G401 (cell line): ENCODE measurements at regions not wholly inside any gene's neighbourhood (a gene's known extent, or its start where the extent isn't known, plus 50 kb on each side); places are given as distances from the start of the nearest gene placed in this dataset.

Experiments
- DNase-seq: peaks from one replicate; pipeline ENCODE4 v3.0.0-alpha.2; 2015; ENCODE audit warnings: low spot score
- in situ Hi-C: cut with HindIII; loops from 2 replicates; pipeline ENCODE4 v1.10.0; 2016; ENCODE audit warnings: low sequenced_read_pairs, mixed read lengths

GRCh38 chr11:59302991-59303390 is 55.7 kb upstream of the OR5AN1 start:
- in situ Hi-C loops = no loop called here
- no peak for DNase-seq

- in situ Hi-C loops = no loop called here
- DNase-seq = no peak
Measured at GRCh38 chr11:59295435-59295834, 63.3 kb upstream of the OR5AN1 start.

- DNase-seq = no peak
- in situ Hi-C loops = no loop called here
Measured at GRCh38 chr11:59292611-59293010, 66.1 kb upstream of the OR5AN1 start.

DNA sequence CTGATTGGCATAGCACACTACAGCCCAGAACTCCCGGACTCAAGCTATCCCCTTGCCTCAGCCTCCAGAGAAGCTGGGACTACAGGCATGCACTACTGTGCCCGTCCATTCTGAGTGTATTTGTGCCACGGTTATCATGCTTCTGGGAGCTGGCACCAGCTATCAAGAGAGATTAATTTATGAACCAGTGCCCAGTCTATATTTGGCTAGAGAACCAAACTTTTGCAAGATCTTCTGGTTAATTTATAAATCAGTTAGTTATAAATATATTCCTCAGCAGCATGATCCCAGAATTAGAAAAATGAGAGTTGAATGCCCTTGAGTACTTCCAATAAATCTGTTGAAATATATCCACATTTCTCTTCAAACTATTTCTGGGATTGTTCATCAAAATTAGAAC is 67.5 kb upstream of the OR5AN1 start:
- in situ Hi-C loops = no loop called here
- DNase-seq = no peak

DNA sequence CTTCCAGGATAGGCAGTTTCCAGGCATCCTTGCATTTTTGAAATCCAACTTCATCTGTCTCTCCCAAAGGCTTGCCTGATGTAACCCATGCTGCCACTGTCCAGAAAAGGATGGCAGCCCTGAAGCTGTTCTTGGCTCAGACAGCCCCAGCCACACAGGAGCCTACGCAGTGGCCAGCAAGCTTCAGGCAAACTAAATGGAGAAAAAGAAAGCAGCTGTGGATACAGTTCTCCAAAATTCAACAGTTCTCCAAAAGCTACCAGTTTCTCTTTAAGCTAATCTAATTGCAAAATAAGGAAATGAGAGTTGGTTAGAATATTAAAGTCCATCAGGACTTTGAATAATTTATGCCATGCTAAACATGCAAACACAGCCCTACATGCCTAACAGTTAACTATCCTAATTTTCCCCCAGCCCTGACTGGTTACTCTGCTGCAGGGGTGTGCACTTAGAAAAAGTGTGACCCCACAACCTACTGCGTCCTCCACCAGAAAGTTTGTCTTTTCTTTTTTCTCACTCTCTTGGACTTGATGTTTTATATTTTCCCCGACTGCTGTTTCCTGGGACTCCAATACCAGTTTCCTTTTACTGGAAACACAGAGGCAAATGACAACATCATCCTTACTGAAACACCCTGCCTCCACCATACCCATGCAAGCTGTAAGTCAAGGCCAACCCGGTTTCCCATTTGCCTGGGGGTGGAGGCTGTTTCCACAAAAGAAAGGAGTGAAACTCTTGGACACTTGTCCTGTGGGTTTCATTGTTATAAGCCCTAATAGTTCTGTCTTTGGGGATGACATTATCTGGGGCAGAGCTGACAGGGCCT is 69.1 kb upstream of the OR5AN1 start:
- in situ Hi-C loops = no loop called here
- DNase-seq = no peak

- in situ Hi-C loops = no loop called here
Measured at GRCh38 chr11:59285716-59286260, 72.9 kb upstream of the OR5AN1 start.

GRCh38 chr11:59284773-59285129 is 72.0 kb upstream of the MPEG1 start:
- DNase-seq = no peak
- in situ Hi-C loops = no loop called here

More at GRCh38 chr11:59285716-59286260, 72.9 kb upstream of the OR5AN1 start:
- DNase-seq = no peak

GRCh38 chr11:59283825-59284772 is 71.4 kb upstream of the MPEG1 start:
- DNase-seq = peak; percentile 51
- in situ Hi-C loops = no loop called here

DNA sequence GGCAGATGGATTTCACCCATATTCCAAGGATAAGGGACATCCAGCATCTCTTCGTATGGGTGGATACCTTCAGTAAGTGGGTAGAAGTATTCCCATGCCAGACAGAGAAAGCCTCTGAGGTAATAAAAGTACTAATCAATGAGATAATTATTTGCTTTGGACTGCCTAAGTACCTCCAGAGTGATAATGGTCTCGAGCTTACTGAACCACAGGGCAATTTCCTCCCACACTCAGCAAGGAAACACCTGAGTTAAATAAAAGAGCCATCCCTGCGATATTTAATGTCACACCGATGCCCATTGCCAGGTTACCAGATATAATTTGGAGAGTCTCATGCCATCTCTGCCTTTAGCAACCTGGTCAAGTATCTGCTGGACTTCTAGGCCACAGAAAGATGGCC is 70.6 kb upstream of the MPEG1 start:
- in situ Hi-C loops = no loop called here
- DNase-seq = no peak

GRCh38 chr11:59281177-59281576 is 68.5 kb upstream of the MPEG1 start:
- DNase-seq = no peak
- in situ Hi-C loops = no loop called here

GRCh38 chr11:59273373-59273841 is 60.7 kb upstream of the MPEG1 start:
- no peak for DNase-seq
- in situ Hi-C loops = no loop called here

DNA sequence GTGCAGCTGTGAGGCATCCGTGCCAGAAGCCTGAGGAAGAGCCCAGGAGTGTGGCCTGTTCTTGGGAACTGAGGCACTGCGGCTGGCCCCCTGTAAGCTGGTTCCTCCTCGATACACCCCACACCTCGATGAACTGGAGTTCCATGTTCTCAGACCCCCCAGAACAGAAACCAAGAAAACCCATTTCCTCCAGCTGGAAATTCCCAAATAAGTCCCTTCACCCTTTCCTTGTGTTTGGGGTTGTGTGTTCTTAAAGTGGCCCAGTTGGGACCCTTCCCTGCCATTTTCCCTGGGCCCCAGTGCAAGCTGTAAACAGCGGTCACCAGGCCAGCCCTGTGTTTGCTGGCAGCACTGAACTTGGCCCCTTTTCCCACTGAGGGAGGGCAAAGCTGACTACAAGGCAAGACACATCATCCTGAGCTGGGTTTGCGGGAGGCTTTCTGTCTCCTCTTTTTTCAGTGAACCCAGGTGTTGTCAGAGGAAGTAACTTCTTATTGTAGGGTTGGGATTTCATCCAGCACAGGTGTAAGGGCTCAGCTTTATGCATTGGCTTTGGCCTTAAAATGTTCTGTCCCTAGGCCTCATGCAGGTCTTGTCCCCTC is 60.1 kb upstream of the MPEG1 start:
- DNase-seq = no peak
- in situ Hi-C loops = no loop called here

DNA sequence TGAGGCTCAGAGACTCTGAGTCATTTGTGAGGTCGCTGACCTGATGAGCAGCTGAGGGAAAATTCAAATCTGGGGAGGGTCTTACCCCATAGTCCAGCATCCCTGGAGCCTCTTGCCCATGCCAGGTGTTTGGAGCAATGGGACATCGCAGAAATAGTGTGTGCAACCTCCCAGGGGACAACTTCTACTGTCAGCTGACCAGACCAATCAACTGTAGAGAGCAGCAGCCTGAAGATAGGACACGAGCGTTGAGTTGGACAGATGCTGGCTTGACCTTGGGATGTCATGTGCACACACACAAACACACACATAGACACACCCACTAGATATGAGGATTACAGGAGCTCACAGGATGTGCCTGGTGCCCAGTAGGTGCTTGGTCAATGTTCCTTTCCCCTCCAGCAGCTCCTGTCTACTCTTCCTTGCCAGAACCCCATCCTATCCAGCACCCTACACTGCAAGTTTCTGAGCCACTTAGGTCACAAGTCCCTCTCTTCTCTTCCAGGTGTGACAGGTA is 59.1 kb upstream of the MPEG1 start:
- in situ Hi-C loops = no loop called here
- DNase-seq = no peak

DNA sequence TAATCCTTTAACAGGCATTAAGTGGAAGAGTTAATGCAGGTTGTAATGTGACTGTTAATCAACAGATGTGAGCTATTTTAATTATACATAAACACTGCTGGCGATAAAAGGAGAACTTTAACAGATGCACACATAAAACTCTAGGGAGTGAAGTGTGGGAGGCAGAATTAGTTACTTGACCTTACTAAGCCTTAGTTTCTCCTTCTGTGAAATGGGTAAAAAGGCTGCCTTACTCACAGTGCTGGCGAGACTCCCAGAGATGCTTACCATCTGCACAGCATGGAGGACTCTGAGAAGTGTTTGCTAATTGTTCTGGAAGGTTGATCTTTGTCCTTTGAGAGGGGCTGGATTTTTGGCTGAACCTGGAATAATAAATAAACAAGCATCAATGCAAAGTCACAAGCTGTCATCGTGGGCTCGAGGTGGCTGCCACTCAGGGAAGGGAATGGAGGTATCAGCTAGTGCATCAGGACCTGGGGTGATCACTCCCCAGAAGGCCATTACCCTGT is 58.6 kb upstream of the MPEG1 start:
- in situ Hi-C loops = no loop called here
- no peak for DNase-seq

- in situ Hi-C loops = no loop called here
- DNase-seq = no peak
Measured at GRCh38 chr11:59267736-59268475, 55.2 kb upstream of the MPEG1 start.

GRCh38 chr11:59267196-59267595 is 54.5 kb upstream of the MPEG1 start:
- in situ Hi-C loops = no loop called here

GRCh38 chr11:59266491-59266890 is 53.8 kb upstream of the MPEG1 start:
- in situ Hi-C loops = no loop called here
- no peak for DNase-seq

More at GRCh38 chr11:59267196-59267595, 54.5 kb upstream of the MPEG1 start:
- no peak for DNase-seq

- in situ Hi-C loops = no loop called here
- DNase-seq = no peak
Measured at GRCh38 chr11:59265735-59266134, 53.0 kb upstream of the MPEG1 start.
